ENCODE measurements at regions not wholly inside any gene's neighbourhood (a gene's known extent, or its start where the extent isn't known, plus 50 kb on each side); places are given as distances from the start of the nearest gene placed in this dataset.

- TF ChIP-seq, protein P1, sequence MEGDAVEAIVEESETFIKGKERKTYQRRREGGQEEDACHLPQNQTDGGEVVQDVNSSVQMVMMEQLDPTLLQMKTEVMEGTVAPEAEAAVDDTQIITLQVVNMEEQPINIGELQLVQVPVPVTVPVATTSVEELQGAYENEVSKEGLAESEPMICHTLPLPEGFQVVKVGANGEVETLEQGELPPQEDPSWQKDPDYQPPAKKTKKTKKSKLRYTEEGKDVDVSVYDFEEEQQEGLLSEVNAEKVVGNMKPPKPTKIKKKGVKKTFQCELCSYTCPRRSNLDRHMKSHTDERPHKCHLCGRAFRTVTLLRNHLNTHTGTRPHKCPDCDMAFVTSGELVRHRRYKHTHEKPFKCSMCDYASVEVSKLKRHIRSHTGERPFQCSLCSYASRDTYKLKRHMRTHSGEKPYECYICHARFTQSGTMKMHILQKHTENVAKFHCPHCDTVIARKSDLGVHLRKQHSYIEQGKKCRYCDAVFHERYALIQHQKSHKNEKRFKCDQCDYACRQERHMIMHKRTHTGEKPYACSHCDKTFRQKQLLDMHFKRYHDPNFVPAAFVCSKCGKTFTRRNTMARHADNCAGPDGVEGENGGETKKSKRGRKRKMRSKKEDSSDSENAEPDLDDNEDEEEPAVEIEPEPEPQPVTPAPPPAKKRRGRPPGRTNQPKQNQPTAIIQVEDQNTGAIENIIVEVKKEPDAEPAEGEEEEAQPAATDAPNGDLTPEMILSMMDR (IDR thresholded peaks at IDR 0.05): no peak
- no peak for TF ChIP-seq POLR2A (IDR thresholded peaks at IDR 0.05)
Observed at GRCh38 chr18:76766429-76766828, 55.9 kb upstream of the ZNF236 start.

All from Peyer's patch (tissue), 4 donors.